ENCODE measurements at regions not wholly inside any gene's neighbourhood (a gene's known extent, or its start where the extent isn't known, plus 50 kb on each side); places are given as distances from the start of the nearest gene placed in this dataset.

DNA sequence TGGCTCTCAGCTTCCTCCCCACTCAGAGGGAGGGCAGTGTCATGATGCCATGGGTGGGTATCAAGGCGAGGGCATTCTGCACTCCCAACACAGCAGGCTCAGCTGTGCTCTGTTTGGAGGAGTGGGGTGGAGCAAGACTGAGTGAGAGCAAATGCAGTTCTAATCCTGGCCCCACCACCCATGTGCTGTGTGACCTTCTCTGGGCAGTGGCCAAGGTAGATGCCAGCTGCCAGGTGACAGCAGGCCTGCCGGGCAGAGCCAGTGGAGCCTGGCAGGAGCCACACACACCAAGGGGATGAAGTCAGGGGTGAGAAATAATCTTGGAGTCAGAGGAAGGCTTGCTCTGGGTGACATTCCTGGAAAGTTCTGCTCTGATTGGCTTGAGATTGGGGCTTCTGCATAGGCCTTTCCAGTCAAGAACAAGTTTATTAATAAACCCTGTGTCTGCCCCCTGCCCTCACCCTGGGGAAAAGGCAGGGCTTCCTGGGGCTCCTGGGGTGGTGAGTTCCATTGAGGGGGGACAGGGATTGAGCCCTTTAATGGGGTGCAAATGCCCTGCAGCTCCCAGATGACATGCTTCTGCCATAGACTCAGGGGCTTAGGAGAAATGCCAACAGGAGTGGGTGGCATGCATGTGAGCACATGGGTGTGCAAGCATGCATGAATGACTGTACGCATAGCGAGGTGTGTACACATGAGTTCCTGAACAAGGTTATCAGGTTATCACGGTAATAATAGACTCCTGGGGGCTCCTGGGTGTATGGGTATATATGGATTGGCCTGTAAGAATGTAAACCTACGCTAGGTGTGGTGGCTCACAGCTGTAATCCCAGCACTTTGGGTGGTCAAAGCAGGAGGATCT lies 134.2 kb downstream of the MRPL14 start:
- ATAC-seq (peak; percentile 71 to 79 (median 72)), DNase-seq (peak; percentile 79 to 93)
- peak overlapping the region; percentile 6 for H3K4me3 ChIP-seq
- H3K36me3 ChIP-seq (ENCODE audit: insufficient read depth in 1 of 2, low read depth in 1 of 2) = no peaks in the 10 kb centered on the region
- peak overlapping the region; percentile 94 for H3K27ac ChIP-seq
- whole genome bisulfite sequencing, 3 donors = 37 to 51% (median 40%) methylated on average over 6 of the region's 6 CpGs
- H3K4me1 ChIP-seq = peaks cover 58% of the 10 kb centered on the region
- no peaks in the 10 kb centered on the region for H3K27me3 ChIP-seq (ENCODE audit: insufficient read depth in 3 of 3, low read length in 2 of 3)
- TF ChIP-seq, protein P1, sequence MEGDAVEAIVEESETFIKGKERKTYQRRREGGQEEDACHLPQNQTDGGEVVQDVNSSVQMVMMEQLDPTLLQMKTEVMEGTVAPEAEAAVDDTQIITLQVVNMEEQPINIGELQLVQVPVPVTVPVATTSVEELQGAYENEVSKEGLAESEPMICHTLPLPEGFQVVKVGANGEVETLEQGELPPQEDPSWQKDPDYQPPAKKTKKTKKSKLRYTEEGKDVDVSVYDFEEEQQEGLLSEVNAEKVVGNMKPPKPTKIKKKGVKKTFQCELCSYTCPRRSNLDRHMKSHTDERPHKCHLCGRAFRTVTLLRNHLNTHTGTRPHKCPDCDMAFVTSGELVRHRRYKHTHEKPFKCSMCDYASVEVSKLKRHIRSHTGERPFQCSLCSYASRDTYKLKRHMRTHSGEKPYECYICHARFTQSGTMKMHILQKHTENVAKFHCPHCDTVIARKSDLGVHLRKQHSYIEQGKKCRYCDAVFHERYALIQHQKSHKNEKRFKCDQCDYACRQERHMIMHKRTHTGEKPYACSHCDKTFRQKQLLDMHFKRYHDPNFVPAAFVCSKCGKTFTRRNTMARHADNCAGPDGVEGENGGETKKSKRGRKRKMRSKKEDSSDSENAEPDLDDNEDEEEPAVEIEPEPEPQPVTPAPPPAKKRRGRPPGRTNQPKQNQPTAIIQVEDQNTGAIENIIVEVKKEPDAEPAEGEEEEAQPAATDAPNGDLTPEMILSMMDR (IDR thresholded peaks at IDR 0.05) = no peak
- intact Hi-C loops (cut with DNase I) = loop anchor here (5.0 kb wide), 1 partner anchor 221 kb away; the partner anchor contains the start of gene VEGFA (in 2 of the 2)
- no peaks in the 10 kb centered on the region for H3K9me3 ChIP-seq

DNA sequence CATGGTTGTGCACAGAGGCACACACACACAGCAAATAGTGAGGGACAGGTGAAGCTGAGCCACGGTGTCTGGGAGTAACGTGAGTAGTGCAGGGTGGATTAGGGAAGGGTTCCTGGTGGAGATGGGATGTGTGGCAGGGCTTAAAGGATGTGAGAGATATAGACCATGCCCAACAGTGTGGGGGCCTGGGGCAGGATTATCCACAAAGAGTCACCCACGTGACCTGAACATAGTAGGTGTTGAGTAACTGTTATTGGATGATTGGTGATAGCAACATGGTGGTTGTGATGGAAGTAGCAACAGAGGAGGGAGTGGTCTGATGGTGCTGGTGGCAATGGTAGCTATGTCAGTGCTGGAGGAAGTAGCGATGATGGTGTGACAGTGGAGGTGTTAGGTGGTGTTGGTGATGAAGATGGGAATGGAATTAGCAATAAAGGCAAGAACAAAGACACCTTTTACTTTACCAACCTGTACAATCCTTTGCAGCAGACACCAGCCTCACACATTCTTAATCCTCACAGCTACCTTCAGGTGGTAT lies 135.1 kb downstream of the MRPL14 start:
- ATAC-seq (no peak), DNase-seq (no peak)
- Histone ChIP-seq H3K27ac (peak overlapping the region; percentile 94), H3K4me3 (no peak overlapping the region), H3K36me3 (ENCODE audit: insufficient read depth in 1 of 2, low read depth in 1 of 2) (no peaks in the 10 kb centered on the region), H3K9me3 (no peaks in the 10 kb centered on the region), H3K4me1 (peaks cover 63% of the 10 kb centered on the region), H3K27me3 (ENCODE audit: insufficient read depth in 3 of 3, low read length in 2 of 3) (no peaks in the 10 kb centered on the region)
- TF ChIP-seq, protein P1 (IDR thresholded peaks at IDR 0.05) = no peak
- 31 to 45% (median 37%) methylated on average over 4 of the region's 4 CpGs for WGBS, 3 donors
- intact Hi-C loops (cut with DNase I) = loop anchor here (5.0 kb wide), 1 partner anchor 220 kb away; the partner anchor contains the start of gene VEGFA (in 2 of the 2)

DNA sequence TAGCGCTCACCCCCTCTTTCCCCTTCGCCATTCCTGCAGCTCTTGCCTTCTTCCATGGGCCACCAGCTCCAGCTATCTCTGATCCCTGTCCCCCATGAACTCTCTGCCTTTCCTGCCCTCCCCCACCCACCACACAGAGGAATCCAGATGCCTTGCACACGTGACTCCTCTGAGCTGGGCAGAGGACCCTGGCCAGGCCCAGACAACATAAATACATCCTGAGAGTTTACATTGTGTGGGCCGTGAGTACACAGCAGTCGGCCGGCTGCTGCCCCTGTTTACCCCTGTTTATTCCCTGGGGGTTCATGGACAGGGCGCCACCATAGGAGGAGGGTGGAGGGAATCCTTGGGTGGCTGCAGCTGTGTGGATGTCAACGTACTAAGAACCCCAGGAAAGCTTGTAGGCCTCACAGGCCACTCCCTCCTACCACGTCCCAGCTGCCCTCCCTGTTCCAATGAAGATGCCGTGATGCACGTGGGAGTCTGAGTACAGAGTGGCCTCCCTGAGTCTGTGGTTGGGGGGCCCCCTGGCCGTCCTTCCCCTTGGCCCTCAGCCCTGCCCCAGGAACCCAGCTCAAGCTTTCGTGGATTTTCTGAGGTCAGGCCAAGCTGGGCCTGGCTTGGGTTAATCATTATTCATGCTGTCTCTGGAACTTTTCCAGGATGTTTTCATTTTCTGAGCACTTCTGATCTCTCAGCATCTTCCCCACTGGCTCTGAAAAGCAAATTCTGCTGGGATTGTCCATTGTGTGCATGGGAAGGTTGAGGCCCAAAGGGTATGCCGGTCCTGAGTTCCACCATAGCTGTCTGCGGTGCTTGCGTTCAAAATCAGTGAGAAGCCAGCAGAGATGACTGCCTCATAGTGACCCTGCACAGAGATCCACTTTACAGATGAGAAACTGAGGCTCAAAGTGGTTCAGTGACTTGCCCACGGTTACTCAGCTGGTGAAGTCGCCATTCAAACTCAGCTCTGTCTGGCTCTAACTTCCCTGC lies 136.3 kb downstream of the MRPL14 start:
- peaks cover 68% of the 10 kb centered on the region for H3K4me1 ChIP-seq
- intact Hi-C loops (cut with DNase I) = loop anchor here (5.0 kb wide), 1 partner anchor 219 kb away; the partner anchor contains the start of gene VEGFA (in 2 of the 2)

DNA sequence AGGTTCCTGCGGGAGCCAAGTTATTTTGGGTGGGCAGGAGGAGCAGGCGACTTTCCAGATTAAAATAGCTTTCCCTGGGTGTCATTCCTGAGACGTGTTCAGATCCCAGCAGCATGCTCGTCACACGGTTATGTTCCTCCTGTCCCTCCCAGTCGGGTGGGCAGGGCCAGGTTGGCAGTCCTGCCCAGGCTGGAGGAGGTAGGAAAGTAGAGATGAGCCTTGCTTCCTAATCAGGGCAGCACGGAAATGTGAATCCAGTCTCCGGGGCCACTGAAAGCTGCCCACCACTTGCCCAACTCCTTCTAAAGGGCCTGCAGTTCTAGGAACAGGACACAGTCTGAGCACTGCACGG lies 137.0 kb downstream of the MRPL14 start:
- peak; percentile 62 to 86 for DNase-seq
- intact Hi-C loops (cut with DNase I) = loop anchor here (5.0 kb wide), 1 partner anchor 218 kb away; the partner anchor contains the start of gene VEGFA (in 2 of the 2)
- WGBS, 3 donors = 20 to 30% (median 26%) methylated on average over 9 of the region's 9 CpGs
- ATAC-seq = peak; percentile 68 to 78 (median 74)
- Histone ChIP-seq H3K27ac (peak overlapping the region; percentile 94), H3K4me1 (peaks cover 68% of the 10 kb centered on the region), H3K9me3 (no peaks in the 10 kb centered on the region), H3K36me3 (ENCODE audit: insufficient read depth in 1 of 2, low read depth in 1 of 2) (no peaks in the 10 kb centered on the region), H3K27me3 (ENCODE audit: insufficient read depth in 3 of 3, low read length in 2 of 3) (no peaks in the 10 kb centered on the region), H3K4me3 (peak overlapping the region; percentile 15)
- TF ChIP-seq, protein P1 (IDR thresholded peaks at IDR 0.05) = no peak

More for the DNA sequence above, 136.3 kb downstream of the MRPL14 start:
- peak in 2 of 4 donors; percentile 0 to 18 for ATAC-seq
- peak overlapping the region; percentile 94 for H3K27ac ChIP-seq
- H3K36me3 ChIP-seq (ENCODE audit: insufficient read depth in 1 of 2, low read depth in 1 of 2) = no peaks in the 10 kb centered on the region
- H3K9me3 ChIP-seq = no peaks in the 10 kb centered on the region
- H3K27me3 ChIP-seq (ENCODE audit: insufficient read depth in 3 of 3, low read length in 2 of 3) = no peaks in the 10 kb centered on the region
- WGBS, 3 donors = 40 to 45% (median 43%) methylated on average over 18 of the region's 18 CpGs
- H3K4me3 ChIP-seq = peak overlapping the region; percentile 15
- TF ChIP-seq, protein P1 (IDR thresholded peaks at IDR 0.05) = no peak
- DNase-seq = no peak
